NCI-H748 (cell line): ENCODE measurements at regions not wholly inside any gene's neighbourhood (a gene's known extent, or its start where the extent isn't known, plus 50 kb on each side); places are given as distances from the start of the nearest gene placed in this dataset.
"Not testable (repeated sequence)": the region's sequence is repeated elsewhere in the genome, so short reads cannot be mapped to it uniquely, and the experiment has no call there.

ENCODE experiments used
- DNase-seq: peaks from one replicate; lab custom pipeline; 2025; ENCODE audit not compliant: unreplicated experiment; lab: John Stamatoyannopoulos, UW

DNA sequence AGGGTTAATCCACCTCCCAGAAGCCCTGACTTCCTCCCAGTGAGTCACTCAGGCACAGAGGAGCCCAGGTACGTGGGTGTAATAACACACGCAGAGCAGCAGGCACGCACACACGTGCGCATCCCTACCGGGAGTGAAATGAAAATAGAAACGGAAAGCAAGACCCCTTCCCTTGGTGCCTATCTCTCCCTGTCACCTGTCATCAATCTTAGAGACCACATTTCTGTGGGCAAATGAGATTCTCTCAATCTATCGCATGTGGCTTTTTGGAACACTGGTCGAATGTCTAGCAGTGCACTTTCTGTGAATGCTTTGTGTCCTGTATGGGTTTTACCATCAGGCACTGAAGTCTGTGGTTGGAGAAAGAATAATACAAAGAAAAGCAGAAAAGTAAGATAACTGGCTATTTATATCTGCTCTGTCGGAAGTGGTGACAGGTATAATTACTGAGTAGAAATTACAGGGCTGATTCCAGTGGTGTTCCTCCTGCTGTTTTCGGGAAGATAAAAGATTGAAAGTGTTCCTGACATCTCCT lies 137.7 kb upstream of the GRIA1 start:
- no peak for DNase-seq

DNA sequence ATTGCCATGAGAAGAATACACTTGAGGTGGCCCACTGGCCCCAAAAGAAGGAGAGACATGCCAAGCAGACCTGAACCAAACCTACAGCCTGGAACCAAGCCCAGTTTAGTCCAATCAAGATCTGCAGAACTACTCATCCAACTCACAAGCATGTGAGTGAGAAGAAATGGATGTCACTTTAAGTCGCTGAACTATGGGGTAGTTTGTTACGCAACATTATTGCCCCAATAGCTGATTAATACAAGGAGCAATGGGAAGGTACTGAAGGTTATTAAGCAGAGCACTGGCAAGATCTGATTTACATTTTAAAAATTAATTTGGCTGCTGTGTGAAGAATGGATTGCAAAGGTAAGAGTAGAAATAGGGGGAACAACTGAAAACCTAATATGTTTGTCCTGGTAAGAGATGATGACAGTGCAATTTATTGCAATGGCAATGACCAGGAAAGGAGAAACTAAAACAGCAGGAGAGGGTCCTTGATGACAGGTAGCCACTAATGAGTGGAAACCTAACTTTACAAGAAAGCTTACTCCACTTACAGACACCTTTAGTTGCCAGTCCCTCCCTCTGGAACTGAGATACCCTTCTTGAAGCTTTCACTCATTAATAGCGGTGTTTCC lies 132.9 kb upstream of the GRIA1 start:
- no peak for DNase-seq

DNA sequence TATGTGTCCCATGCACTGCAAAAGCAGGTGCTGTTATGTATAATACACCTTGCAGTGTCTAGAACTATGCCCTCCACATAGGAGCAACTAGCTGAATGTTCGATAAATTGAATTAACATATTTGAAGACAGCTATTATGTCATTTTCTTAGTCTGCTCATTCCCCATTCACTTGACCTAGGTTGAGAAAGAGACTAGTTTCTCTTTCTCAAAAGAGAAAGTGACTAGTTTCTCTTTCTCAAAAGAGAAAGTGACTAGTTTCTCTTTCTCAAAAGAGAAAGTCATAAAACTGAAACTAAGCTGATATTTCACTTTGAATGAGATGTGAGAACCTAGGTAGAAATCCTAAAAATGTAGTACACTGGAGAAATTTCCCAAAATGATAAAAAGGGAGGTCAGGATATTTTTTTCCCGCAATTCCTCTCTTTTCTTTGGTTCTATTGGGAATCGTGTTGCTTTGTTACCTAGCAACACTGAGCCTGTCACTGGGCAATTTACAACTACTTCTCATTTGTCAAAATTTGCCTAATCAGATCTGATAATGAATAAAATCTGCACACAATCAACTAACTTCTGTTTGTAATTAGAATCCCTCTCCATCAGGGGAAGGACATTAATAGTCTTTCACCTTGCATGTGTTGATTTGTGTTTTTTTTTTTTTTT lies 132.0 kb upstream of the GRIA1 start:
- peak; percentile 15 for DNase-seq

DNA sequence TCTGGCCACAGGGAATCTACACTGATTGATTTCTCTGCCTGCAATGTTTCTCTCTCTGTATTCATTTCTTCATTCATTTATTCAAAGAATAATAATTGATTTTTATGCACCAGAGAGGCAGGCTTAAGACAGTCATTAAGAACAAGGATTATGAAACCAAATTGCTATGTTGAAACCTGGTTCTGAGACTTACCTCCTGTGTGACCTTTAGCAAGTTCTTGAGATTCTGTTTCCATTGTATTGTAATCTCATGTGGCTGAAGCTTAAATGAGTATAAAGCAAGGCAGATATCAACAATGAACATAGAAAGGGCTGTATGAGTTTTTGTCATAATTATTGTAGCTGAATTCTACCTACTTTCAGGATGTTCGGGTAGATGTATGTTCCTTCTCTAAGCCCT lies 129.6 kb upstream of the GRIA1 start:
- no peak for DNase-seq

DNA sequence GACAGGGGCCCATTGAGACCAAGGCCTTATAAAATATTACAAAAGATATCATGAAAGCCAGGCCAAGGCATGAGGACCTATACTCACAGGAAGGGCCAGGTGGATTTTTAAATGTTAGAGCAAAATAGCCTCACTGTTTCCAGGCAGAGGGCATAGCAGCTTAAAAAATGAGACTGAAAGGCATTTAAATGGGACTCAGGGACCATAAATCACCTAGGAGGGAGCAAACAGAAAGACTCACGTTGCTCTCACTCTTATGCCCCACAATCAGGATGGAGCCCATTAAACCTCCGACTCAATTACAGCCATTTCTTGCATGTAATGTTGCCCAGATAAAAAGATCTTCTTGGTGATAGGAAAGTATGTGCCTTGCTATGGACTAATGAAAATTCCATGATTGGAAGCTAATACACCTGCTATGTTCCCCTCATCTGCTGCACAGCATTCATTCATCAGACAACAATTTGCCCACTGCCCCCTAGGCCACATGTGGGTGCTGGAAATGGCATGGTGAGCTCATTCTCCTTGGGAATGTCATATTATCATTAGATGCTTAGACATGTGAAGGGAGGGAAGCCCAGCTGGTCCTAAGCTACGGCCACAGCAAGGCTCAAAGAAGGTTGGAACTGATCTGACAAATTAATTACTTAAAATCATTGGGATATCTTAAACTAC lies 128.6 kb upstream of the GRIA1 start:
- DNase-seq: no peak

DNA sequence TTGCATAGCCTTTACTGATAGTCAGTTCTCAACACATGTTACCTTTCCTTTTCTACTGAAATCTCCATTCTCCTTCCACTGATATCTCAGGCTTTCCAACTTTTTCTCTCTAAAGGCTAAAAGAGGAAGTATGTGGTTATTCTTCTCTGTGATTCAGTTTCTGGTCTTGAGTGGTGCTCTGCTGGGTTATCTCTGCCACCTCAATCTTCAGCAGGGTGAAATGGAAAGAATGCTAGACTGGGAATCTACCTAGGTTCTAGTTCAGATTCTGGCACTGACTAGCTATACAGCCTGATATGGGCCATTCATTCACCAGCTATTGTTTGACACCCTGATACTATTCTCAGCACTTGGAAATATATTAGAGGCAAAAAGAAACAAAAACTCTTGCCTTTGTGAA lies 124.9 kb upstream of the GRIA1 start:
- DNase-seq: no peak

DNA sequence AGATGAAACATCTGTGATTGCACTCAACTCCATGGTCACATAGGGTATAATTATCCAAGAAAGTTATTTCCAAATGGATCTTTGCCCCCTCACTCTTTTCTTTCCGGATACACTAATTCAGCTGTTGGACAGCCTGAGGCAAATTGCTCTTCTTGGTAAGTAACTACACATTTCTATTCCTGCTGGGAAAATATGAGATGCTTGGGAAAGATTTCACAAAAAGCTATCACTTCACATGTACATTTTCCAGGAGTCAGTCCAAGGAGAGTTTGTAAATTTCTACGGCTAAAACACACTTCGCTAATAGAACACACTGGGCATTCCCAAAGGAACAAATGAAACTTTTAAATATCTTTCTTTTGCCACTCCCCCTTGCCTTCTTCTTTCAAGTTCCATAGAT lies 123.0 kb upstream of the GRIA1 start:
- no peak for DNase-seq

DNA sequence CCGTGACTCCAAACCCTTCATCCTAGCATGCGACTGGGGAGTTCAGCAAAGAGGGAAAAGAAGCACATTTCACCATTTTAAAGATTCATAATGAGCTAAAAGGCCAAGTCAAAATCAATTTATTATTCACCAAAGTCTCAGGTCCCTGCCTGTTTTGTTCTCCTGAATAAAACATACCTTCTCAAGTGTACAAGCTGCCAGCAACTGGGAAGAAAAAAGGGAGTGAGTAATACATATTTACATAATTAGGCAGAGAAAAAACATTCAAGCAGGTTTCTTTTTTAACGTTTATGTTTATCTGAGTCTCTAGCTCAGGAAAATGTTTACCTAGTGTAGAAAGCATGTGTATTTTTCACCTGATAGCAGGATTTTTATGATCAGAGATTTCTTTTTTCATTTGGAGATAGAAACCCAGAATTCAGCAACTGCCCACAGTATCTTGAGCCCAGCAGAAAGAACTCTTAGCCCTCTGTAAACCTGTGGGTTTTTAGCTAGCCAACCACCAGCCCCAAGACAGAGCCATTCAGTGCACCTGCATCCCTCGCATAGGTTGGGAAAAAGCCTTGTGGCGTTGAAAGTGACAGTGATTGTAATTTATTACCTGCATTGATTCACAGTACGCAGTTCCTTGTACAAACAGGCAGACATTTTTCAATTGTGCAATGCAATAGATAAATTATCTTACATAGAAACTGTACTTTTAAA lies 117.9 kb upstream of the GRIA1 start:
- DNase-seq: peak; percentile 96

DNA sequence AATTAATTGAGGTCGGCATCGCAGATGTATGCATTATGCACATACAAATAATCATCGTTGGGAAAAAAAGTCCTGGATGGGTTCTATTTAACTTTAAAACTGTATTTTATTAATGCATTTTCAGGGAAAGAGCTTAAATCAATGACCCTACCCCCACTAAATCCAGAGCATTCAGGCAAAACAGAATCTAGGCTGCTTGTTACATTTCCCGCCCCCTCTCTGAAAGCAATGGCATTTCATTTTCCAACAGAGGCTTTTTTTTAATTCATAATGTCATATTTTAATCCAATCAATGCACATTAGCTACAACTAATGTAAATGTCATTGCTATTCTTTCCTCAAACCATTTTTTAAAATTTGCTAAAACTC lies 117.4 kb upstream of the GRIA1 start:
- peak; percentile 71 for DNase-seq

DNA sequence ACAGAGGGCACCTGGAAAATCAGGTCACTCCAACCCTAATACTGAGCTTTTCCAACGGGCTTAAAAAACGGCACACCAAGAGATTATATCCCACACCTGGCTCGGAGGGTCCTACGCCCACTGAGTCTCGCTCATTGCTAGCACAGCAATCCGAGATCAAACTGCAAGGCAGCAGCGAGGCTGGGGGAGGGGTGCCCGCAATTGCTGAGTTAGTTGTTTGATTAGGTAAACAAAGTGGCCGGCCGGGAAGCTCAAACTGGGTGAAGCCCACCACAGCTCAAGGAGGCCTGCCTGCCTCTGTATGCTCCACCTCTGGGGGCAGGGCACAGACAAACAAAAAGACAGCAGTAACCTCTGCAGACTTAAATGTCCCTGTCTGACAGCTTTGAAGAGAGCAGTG lies 108.8 kb upstream of the GRIA1 start:
- DNase-seq: not testable (repeated sequence)

DNA sequence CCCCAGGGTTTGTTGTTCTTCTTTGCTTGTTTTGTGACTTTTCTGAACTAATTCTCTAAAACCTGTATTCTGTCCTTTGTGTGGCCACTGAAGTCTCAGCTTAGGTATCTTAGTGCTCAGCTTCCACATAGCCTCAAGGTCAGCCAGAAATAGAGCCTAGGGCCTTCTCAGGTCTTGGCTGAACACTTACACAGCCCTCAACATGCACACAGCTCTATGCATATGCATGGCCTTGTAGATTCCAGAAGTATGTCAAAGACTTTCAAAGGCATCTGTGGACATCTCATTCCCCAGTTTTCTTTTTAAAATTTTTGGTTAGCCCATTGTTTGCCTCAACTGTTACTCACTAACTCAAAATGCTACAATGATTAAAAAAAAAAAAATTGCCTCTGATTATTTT lies 99.9 kb upstream of the GRIA1 start:
- DNase-seq: no peak

DNA sequence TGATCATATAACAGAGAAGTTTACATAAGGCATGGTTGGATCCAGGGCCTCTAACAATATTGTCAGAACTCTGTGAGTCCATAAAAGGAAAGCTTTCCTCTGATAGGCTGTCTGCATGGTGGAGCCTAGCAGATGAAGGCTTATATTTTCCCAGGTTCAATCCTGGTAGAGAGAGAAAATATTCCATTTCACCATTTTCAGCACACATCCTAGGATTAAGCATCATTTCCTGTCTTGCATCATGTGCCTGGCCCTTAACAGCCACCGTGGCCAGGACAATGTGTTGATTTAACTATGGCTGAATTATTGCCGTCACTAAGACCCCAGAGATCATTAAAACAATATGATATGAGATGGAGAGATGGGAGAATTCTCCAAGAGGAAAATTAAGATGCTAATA lies 90.9 kb upstream of the GRIA1 start:
- no peak for DNase-seq

DNA sequence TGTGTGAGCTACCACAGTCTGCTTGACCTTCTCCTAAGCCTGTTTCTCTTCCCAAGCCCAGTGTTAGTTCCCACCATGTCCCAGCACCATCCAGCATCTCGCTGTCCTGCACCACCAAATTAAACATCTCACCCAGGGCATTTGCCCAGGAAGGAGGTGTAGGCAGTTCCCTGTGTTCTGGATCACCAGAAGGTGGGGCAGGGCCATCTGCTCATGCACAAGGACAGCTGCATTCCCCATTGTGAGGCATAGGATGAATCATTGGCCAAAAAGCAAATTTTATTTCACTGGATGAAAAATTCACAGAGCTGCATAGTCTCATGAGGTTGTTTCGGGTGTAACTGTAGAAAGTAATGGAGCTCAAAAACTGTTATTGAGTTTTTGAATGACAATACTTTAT lies 89.5 kb upstream of the GRIA1 start:
- DNase-seq: no peak

DNA sequence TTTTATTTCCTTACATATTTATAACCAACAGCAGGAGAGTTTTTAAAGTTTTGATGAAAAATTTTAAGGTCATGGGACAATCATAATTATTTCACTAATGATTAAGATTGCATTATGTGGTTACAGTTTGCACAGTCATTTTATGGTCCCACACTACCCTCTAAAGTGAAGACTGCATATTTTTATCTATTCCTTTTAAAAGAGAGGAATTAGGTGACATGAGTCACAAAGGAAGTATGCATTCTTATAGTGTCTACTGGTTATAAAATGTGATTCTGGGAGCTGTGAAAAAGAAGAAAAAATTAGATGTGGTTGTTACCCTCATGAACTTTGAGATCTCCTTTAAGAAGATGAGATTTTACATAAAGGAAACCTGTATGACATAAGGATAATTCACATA lies 87.9 kb upstream of the GRIA1 start:
- no peak for DNase-seq

DNA sequence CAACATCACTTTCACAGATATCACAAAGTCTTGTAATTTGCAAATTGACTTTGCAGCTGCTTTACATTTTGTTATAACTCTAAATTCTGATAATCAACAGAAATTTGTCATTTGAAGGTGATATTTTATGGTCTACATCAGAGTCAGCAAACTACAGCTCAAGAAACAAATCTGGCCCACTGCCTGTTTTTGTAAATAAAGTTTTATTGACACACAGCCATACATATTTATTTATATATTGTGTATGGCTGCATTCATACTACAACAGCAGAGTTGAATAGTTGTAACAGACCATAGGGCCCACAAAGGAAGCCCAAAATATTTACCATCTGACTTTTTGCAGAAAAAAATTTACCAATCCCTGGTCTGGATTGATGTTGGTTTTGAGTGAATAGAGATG lies 87.0 kb upstream of the GRIA1 start:
- no peak for DNase-seq

DNA sequence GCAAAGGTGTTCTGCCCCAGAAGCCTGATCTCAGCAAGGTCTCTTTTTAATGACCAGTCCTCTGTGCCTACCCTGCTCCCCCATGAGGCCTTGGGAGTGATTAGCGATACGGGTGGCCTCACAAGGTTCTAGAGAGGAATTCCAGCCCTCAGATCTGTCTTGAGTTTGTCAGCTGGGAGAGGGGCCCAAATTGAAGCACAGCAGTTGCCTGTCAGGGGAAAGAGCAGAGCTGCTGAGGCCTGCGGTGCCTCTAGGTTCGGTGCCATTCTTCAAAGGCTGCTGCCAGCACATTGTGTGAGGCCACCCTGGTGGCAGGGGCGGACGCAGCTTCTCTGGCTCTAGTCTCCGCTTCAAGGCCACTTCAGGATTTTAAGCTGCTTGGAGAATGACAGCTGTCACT lies 85.7 kb upstream of the GRIA1 start:
- DNase-seq: no peak

DNA sequence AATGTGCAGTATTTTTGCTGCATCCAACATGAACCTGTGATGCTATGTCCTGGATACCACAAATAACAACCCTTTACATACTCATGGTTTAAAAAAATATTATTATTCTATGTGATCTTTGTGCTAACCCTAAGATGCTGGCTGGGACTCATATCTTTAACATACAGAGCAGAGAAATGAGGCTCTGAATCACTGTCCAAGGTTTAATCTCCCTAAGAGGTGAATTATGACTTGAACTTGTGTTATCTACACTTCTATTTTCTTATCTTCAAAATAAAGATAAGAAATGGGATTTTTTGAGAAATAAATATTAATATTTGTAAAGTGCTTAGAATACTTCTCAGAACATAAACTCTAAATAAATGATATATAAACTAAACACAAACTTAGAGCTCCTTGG lies 68.8 kb upstream of the GRIA1 start:
- DNase-seq: no peak

DNA sequence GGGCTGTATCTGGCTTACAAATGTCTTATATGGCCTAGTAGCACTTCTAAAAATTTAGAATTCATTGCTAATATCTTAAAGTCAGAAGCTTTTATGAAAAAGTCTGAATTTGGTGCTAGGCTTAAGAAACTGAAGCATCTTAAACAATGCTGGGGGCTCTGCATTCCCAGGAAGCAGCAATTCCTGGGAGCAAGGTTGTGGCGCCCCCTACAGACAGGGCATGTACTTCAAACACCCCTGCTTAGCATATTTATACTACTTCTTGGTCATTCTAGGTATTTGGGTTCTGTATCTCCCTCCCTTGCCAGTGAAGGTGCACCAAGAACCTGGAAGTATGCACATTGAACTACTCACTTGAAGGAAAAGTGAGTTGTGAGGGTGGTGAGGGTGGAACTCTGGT lies 64.6 kb upstream of the GRIA1 start:
- peak; percentile 69 for DNase-seq

DNA sequence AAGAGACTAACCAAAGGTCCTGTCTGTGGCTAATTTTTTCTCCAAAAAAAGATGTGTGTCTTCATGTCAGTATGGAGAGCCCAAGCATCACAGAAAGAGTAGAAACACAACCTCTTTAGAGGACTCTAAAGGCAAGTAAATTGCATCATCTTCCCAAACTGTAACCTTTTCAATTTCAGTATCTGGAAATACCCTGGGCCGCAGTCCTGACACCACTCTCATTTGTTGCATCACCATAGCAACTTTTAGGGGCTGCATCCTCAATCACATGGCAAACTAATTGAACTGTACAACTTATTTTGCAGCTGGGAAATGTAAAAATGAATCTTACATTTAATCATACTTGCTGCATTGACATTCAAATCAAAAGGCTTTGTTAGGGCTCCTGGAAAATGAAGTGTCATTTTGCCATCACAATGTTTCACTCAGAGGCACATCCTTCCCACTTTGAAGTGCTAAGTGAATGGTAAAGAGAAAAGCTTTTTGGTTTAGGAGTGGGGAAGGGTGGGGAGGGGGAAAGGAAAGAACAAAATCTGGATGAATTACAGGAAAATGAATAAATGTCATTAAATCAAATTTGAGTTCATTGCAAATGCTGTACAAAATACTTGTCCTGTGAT lies 60.6 kb upstream of the GRIA1 start:
- no peak for DNase-seq

DNA sequence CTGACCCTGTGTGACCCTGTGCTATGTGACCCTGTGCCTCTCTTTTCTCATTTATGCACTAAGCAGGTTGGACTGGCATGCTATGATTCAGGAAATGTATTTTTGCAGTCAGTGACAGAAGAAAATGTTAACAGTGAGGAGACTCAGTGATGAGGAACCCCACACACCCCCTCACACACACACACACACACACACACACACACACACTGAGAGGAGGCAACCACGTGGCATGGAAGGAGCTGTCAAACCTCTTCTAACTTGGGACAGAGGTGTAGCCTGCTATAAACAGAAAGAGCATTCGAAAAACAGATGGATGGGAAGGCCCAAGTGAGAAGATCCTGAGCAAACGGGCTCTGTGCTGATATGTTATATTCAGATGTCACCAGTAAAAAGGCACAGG lies 57.9 kb upstream of the GRIA1 start:
- DNase-seq: no peak

DNA sequence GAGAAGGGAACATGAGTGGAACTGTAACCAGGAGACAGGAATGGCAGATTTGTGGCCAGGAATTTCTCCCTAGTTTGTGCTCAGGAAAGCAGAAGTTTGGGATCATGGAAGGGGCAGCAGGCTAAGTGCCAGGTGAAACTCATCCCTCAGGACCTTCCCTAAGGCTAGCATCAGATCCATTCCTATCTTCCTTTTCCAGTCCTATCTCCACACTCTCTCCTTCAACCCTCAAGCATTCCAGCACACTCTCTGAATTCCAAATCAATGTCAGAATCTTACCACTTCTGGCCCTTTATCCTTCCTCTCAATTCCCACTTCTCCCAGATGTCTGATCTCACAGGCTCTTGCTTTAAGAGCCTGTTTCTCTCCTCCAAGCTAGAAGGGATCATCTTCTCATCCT lies 53.2 kb upstream of the GRIA1 start:
- no peak for DNase-seq
